ENCODE measurements at regions not wholly inside any gene's neighbourhood (a gene's known extent, or its start where the extent isn't known, plus 50 kb on each side); places are given as distances from the start of the nearest gene placed in this dataset.

- no peak for TF ChIP-seq CTCF (IDR thresholded peaks at IDR 0.05; ENCODE audit: insufficient read depth, low read depth, low read length)
- TF ChIP-seq EZH2 (IDR thresholded peaks at IDR 0.05; ENCODE audit: insufficient read depth, low read length): no peak
Observed at GRCh38 chr20:10994991-10995700, 321.3 kb upstream of the JAG1 start.
